GM12864 (cell line): ENCODE measurements at regions not wholly inside any gene's neighbourhood (a gene's known extent, or its start where the extent isn't known, plus 50 kb on each side); places are given as distances from the start of the nearest gene placed in this dataset.
"Not testable (repeated sequence)": the region's sequence is repeated elsewhere in the genome, so short reads cannot be mapped to it uniquely, and the experiment has no call there.

Source experiments
- DNase-seq: peaks from one replicate; pipeline ENCODE4 v3.0.0-alpha.2; 2011; ENCODE audit warnings: low read depth
- H3K4me3 ChIP-seq: 2 replicates; pipeline ENCODE4 v1.5.1; 2011; ENCODE audit warnings: mild to moderate bottlenecking, low read depth, low read length, control low read depth
- TF ChIP-seq, protein P1 (sequence below): IDR thresholded peaks from 2 replicates; pipeline ENCODE4 v1.5.1; 2011; ENCODE audit warnings: low read depth, mild to moderate bottlenecking, moderate library complexity, low read length, control low read depth, inconsistent platforms; ENCODE audit errors: missing control alignments

DNA sequence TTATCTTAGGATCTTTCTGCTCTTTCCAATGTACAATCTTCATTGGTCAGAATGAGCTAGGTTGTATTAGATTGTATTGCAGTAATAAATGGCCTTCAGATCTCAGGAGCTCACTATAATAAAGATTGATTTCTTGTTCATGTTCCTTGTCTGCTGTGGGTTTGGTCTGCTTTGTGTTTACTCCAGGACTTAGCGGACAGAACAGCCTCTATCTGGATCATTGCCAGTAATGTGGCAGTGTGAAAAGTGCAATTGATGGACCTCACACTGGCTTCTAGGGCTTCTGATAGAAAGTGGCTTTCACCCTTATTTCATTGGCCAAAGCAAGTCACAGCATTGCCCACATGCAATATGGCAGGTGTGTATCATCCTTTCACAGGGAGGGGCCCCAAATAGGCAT lies 81.2 kb downstream of the BTG1 start:
- TF ChIP-seq, protein P1, sequence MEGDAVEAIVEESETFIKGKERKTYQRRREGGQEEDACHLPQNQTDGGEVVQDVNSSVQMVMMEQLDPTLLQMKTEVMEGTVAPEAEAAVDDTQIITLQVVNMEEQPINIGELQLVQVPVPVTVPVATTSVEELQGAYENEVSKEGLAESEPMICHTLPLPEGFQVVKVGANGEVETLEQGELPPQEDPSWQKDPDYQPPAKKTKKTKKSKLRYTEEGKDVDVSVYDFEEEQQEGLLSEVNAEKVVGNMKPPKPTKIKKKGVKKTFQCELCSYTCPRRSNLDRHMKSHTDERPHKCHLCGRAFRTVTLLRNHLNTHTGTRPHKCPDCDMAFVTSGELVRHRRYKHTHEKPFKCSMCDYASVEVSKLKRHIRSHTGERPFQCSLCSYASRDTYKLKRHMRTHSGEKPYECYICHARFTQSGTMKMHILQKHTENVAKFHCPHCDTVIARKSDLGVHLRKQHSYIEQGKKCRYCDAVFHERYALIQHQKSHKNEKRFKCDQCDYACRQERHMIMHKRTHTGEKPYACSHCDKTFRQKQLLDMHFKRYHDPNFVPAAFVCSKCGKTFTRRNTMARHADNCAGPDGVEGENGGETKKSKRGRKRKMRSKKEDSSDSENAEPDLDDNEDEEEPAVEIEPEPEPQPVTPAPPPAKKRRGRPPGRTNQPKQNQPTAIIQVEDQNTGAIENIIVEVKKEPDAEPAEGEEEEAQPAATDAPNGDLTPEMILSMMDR, result no peak
- no peak overlapping the region for H3K4me3 ChIP-seq

DNA sequence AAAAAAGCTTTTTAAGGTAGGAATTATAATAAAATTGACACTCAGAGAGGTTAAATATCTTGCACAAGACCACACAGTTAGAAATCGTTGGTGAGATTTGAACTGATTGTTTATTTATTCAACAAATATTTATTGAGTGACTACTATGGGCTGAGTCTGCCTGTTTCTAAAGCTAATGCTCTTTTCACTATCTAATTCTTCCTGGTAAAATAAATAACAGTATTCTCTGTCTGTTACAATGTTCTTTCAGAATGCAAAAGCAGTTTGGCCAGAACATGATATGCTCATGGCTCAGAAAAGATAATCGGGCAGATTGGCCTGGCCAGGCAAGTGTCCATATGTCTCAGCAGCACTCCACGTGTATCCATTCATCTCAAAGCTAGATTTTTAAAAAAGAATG lies 82.0 kb downstream of the BTG1 start:
- DNase-seq, result no peak
- TF ChIP-seq, protein P1, result no peak
- no peak overlapping the region for H3K4me3 ChIP-seq

More for the DNA sequence above, 81.2 kb downstream of the BTG1 start:
- no peak for DNase-seq

DNA sequence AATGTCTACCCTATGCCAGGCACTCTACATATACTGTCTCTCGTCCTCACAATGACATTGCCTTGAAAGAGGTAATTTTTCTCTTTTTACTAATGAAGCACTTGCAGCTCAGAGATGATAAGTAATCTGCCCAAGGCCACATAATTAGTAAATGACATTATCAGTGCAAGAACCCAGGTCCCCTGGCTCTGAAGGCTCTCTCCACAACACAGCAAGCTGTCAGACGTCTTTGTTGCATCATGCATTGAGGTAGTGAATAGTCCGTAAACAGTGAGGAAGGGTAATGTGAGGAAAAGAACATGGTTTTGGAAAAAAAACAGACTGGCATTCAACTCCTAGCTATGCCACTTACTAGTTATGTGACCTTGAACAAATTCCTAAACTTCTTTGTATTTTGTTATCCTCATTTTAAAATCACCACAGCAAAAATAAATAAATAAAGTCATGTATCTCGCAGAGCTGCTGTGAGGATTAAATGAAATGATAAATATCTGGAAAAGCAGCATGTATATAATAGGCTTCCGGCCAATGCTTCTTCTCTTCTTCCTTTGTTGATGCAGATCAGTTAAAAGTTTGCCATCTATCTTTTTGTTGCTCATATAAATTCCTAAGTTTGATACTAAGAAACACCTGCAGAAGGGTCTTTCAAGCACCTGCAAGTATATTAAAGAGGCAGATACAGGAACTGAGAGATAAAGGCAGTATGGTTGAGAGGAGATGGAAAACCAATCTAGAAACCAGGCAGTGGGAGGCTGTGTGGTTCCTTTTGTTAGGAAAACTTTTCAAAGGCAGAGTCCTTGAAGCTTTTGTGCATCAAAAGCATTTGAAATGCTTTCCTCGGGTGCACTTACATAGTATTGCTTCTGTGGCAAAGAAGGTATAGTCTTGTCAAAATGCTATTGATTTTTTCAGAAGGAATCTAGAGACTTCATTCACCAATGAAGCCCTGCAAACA lies 82.8 kb downstream of the BTG1 start:
- no peak for DNase-seq
- TF ChIP-seq, protein P1, result no peak
- no peak overlapping the region for H3K4me3 ChIP-seq

DNA sequence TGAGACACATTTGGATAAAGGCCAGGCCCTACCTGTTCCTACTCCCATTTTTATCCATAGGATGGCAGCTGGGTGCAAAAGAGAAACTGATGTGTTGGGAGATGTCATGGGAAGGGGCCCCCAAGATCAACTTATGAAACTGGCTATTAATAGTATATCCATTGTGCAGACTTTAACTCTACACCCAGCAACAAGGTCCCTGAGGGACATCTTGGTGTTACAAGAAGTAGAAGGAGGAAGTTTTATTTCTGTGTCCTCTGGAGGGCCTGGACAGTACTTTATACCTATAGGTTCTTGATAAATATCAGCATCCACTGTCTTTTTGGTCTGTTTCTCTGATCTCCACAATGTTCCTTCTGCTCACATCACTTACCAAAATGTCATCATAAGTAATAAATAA lies 84.6 kb downstream of the BTG1 start:
- no peak for DNase-seq
- no peak overlapping the region for H3K4me3 ChIP-seq
- TF ChIP-seq, protein P1, result no peak

DNA sequence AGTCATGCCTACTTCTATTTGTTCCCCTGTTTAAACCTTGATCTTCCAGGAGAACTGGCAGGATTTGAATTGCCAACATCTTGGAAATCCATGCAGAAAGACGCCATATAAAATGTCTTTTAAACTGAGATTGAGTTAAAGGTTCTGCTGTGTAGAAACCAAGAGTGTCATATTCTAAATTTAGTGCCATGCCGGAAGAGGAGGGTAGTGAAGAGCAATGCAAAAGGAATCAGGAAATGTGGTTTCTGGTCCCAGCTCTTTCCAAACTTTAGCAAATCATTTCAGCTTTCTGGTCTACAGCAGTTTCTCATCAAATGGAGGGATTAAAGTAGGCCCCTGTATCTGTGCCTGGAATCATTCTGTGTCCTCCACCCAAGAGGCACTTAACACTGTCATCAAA lies 85.7 kb downstream of the BTG1 start:
- TF ChIP-seq, protein P1, result no peak
- DNase-seq, result no peak
- no peak overlapping the region for H3K4me3 ChIP-seq

DNA sequence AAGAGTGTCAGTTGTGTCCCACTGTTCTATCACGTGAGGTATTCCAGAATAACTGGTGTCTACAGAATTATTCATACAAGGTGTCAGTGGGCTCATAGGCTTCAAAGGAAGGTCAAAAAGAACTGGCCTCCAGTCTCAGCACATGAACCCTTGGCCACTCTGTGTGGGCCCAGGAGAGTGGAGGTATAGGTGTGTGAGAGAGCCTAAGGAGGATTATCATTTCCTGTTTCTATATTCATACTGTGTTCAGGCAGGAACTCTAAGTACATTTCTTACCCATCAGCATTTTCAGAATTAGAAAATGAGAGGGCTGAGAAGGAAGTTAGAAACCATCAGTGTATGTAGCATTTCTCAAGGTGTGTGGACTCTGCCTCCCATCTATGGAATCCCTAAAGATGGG lies 87.0 kb downstream of the BTG1 start:
- TF ChIP-seq, protein P1, result no peak
- no peak for DNase-seq
- H3K4me3 ChIP-seq, result no peak overlapping the region

DNA sequence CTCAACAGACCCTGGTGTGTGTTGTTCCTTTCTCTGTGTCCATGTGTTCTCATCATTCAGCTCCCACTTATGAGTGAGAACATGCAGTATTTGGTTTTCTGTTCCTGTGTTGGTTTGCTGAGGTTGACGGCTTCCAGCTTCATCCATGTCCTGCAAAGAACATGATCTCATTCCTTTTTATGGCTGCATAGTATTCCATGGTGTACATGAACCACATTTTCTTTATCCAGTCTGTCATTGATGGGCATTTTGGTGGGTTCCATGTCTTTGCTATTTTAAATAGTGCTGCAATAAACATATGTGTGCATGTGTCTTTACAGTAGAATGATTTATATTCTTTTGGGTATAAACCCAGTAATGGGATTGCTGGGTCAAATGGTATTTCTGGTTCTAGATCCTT lies 88.9 kb downstream of the BTG1 start:
- H3K4me3 ChIP-seq, DNase-seq: not testable (repeated sequence)
